ENCODE measurements at regions not wholly inside any gene's neighbourhood (a gene's known extent, or its start where the extent isn't known, plus 50 kb on each side); places are given as distances from the start of the nearest gene placed in this dataset.

DNA sequence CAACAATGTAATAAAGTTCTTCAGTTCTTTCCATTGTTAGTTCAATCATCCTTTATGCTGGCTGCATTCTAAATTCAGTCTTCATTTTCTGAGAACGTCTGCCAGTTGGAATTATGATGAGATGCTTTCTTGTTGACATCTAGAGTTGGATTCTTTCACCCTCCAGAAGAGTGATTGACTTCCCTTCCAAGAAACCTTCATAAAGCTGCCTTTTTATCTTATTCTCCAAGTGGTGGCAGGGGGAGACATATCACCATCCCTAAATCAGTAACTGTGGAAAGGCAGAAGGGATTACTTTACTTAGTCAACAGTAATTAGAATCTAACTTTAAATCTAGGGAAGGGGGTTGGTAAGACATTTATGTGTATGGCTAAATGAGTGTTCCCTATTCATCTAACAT is 86.8 kb upstream of the GULP1 start:
- TF ChIP-seq, protein P1, sequence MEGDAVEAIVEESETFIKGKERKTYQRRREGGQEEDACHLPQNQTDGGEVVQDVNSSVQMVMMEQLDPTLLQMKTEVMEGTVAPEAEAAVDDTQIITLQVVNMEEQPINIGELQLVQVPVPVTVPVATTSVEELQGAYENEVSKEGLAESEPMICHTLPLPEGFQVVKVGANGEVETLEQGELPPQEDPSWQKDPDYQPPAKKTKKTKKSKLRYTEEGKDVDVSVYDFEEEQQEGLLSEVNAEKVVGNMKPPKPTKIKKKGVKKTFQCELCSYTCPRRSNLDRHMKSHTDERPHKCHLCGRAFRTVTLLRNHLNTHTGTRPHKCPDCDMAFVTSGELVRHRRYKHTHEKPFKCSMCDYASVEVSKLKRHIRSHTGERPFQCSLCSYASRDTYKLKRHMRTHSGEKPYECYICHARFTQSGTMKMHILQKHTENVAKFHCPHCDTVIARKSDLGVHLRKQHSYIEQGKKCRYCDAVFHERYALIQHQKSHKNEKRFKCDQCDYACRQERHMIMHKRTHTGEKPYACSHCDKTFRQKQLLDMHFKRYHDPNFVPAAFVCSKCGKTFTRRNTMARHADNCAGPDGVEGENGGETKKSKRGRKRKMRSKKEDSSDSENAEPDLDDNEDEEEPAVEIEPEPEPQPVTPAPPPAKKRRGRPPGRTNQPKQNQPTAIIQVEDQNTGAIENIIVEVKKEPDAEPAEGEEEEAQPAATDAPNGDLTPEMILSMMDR (IDR thresholded peaks at IDR 0.05) = no peak
- TF ChIP-seq POLR2A (IDR thresholded peaks at IDR 0.05) = no peak

All from testis (tissue), 2 donors.